Thyroid gland (tissue), 4 donors: ENCODE measurements at regions not wholly inside any gene's neighbourhood (a gene's known extent, or its start where the extent isn't known, plus 50 kb on each side); places are given as distances from the start of the nearest gene placed in this dataset.

ENCODE experiments used
- CTCF ChIP-seq, 6 experiments: fragments of 200-600 bp in 3 of 6; fragments of 450-650 bp in 3 of 6; sonication (generic) in 3 of 6; IDR thresholded peaks; one replicate each; pipeline ENCODE4 v1.5.1; 2016 to 2019; ENCODE audit warnings: antibody characterized with exemption in 6 of 6, mild to moderate bottlenecking in 2 of 6, inconsistent platforms in 1 of 6, moderate library complexity in 1 of 6
- POLR2A ChIP-seq, 2 donors: fragments of 450-650 bp; IDR thresholded peaks; one replicate each; pipeline ENCODE4 v1.6.1; 2017; ENCODE audit warnings: antibody characterized with exemption in 2 of 2, mild to moderate bottlenecking in 2 of 2, moderate library complexity in 1 of 2

- TF ChIP-seq CTCF (IDR thresholded peaks at IDR 0.05) (no peak), POLR2A (IDR thresholded peaks at IDR 0.05) (no peak)
These were observed 129.3 kb upstream of the SERP2 start for GRCh38 chr13:44244288-44244687.
